AG09309 (cell line): ENCODE measurements at regions not wholly inside any gene's neighbourhood (a gene's known extent, or its start where the extent isn't known, plus 50 kb on each side); places are given as distances from the start of the nearest gene placed in this dataset.
"Not testable (repeated sequence)": the region's sequence is repeated elsewhere in the genome, so short reads cannot be mapped to it uniquely, and the experiment has no call there.

Source experiments
- DNase-seq: peaks from one replicate; pipeline ENCODE4 v3.0.0-alpha.2; 2010; ENCODE audit warnings: low read depth
- H3K4me3 ChIP-seq: 2 replicates; pipeline ENCODE4 v1.5.1; 2011; ENCODE audit warnings: mild to moderate bottlenecking, low read depth, low read length, moderate library complexity; ENCODE audit not compliant: control insufficient read depth
- CTCF ChIP-seq: IDR thresholded peaks from 2 replicates; pipeline ENCODE4 v1.5.1; 2011; ENCODE audit warnings: mild to moderate bottlenecking, low read depth, low read length, inconsistent platforms; ENCODE audit not compliant: insufficient read depth, control insufficient read depth; ENCODE audit errors: missing control alignments

GRCh38 chr13:44710576-44710975 lies 134.4 kb upstream of the TSC22D1 start:
- TF ChIP-seq CTCF, result no peak
- DNase-seq, result peak; percentile 72

GRCh38 chr13:44704811-44705210 lies 128.7 kb upstream of the TSC22D1 start:
- not testable (repeated sequence) for DNase-seq

More at GRCh38 chr13:44710576-44710975, 134.4 kb upstream of the TSC22D1 start:
- no peak overlapping the region for H3K4me3 ChIP-seq

GRCh38 chr13:44703371-44703770 lies 127.2 kb upstream of the TSC22D1 start:
- no peak for TF ChIP-seq CTCF
- DNase-seq, result peak; percentile 51
- no peak overlapping the region for H3K4me3 ChIP-seq

More at GRCh38 chr13:44704811-44705210, 128.7 kb upstream of the TSC22D1 start:
- H3K4me3 ChIP-seq, result not testable (repeated sequence)

- H3K4me3 ChIP-seq, result no peak overlapping the region
- no peak for DNase-seq
- TF ChIP-seq CTCF, result no peak
These were observed 121.9 kb upstream of the TSC22D1 start for GRCh38 chr13:44698066-44698465.

- no peak overlapping the region for H3K4me3 ChIP-seq
- no peak for DNase-seq
- no peak for TF ChIP-seq CTCF
These were observed 120.9 kb upstream of the TSC22D1 start for GRCh38 chr13:44697058-44697457.

GRCh38 chr13:44695520-44695919 lies 119.4 kb upstream of the TSC22D1 start:
- TF ChIP-seq CTCF, result no peak
- no peak for DNase-seq
- H3K4me3 ChIP-seq, result no peak overlapping the region

- no peak for TF ChIP-seq CTCF
- no peak for DNase-seq
- H3K4me3 ChIP-seq, result no peak overlapping the region
These were observed 118.7 kb upstream of the TSC22D1 start for GRCh38 chr13:44694842-44695241.

GRCh38 chr13:44694291-44694690 lies 118.2 kb upstream of the TSC22D1 start:
- no peak for TF ChIP-seq CTCF
- no peak for DNase-seq
- no peak overlapping the region for H3K4me3 ChIP-seq
